GM21528 (cell line): ENCODE measurements at regions not wholly inside any gene's neighbourhood (a gene's known extent, or its start where the extent isn't known, plus 50 kb on each side); places are given as distances from the start of the nearest gene placed in this dataset.
"Not testable (repeated sequence)": the region's sequence is repeated elsewhere in the genome, so short reads cannot be mapped to it uniquely, and the experiment has no call there.

Experiments
- ATAC-seq: cut with Tn5 transposase; IDR thresholded peaks from one replicate; pipeline ENCODE4 v1.9.1; 2021; ENCODE audit warnings: mild to moderate bottlenecking, moderate library complexity; ENCODE audit not compliant: unreplicated experiment, low FRiP score

DNA sequence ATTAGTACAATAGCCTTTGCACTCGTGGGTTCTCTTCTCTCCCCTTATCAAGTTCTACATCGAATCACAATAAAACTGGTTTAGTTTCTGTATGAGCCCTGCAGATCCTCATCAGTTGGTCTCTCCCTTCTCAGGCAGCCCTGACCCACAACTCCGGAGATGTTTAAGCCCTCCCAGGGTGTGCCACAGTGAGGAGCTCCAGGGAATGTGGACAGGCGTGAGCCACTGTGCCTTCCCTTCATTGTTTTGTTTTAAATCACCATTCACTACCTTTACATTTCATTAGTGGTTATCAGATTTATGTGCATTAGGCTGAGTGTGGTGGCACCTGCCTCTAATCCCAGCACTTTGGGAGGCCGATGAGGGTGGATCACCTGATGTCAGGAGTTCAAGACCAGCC, 133.2 kb downstream of the LARP7 start:
- ATAC-seq, result no peak

DNA sequence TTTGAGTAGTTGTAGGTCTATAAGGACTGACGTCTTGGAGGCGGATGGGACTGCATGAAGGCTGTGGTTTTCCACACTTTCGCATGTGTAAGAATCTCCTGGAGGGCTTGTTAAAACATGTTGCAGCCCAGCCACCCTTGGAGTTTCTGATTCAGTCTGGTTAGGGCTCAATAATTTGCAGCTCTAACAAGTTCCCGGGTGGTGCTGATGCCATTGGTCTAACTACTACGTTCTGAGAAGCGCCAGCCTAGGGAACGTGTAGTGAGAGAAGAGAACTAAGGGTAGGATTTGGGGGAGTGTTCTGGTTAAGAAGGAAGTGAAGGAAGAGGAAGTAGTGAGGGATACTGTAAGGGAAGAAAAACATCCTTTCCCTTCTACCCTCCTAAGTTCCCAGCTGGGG, 138.9 kb downstream of the LARP7 start:
- ATAC-seq, result no peak

GRCh38 chr4:112776535-112776934, 139.6 kb downstream of the LARP7 start:
- ATAC-seq, result no peak

GRCh38 chr4:112778520-112778919, 141.6 kb downstream of the LARP7 start:
- no peak for ATAC-seq

DNA sequence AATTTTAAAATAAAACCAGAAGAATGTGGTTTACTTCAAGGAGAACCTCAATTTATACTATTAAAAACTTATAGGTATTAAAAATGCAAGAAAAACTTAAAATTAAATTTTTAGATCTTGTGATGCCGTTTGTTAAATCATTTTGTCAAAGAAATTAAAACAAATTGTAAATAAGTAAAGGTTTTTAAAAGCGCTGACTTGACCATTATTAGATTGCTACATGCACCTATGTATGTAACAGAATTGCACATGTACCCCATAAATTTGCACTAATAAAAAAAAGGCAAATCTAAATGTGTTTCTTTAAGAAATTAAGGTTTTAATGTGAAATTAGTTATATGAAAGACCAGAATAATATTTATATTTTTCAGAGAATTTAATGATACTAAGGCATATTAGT, 156.1 kb downstream of the LARP7 start:
- no peak for ATAC-seq

- ATAC-seq, result no peak
Measured at GRCh38 chr4:112800001-112800400, 163.1 kb downstream of the LARP7 start.

DNA sequence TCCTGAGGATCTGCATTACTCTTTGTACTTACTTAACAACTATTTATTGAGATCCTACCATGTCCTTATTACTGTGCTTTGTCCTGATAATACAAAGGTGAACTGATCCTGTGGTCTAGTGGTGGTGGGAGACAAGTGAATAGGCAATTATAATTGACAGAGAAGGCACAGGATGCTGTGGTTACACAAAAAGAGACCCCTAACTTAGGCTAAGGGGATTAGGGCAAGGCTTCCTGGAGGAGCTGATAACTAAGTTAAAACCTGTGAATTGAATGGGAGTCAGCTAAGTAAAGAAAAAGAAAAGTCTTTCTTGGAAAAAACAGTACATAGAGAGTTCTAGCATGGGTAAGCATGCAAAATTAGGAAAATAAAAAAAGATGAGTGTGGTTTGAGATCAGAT, 164.4 kb downstream of the LARP7 start:
- no peak for ATAC-seq

GRCh38 chr4:112802780-112803179, 165.8 kb downstream of the LARP7 start:
- no peak for ATAC-seq

DNA sequence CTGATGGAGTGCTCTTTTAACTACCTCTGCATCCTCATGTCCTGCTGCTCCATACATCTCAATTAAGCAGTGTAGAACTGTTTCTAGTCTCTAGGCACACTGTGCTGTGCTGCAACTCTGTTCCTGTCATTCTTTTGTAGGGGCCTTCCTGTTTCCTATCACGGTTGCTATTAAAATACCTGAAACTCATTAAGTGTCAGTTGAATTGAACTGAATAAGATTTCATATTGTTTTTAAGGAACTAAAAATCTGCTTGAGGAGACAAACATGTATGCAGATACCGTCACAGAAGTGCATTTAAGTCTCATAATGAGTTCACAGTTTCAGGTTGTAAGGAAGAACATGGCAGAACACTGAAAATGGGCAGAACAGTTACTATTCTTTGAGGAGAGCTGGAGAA, 170.1 kb downstream of the LARP7 start:
- peak; percentile 72 for ATAC-seq

DNA sequence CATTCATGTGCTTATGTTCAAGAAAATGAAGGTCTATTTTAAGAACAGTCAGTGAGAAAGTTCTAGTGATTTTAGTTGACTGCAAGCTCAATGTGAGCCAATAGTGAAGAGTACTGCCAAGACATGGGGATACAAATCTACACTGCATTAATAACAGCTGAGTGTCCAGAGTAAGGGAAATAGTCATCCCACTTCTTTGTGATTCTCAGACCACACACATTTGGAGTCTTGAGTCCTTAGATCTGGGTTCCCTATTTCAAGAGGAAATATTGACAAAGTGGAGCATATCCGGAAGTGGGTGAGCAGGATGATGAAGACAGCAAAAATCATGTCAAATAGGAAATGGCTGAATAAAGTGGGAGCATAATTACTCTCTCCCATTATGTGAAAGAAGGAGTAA, 171.1 kb downstream of the LARP7 start:
- ATAC-seq, result no peak

DNA sequence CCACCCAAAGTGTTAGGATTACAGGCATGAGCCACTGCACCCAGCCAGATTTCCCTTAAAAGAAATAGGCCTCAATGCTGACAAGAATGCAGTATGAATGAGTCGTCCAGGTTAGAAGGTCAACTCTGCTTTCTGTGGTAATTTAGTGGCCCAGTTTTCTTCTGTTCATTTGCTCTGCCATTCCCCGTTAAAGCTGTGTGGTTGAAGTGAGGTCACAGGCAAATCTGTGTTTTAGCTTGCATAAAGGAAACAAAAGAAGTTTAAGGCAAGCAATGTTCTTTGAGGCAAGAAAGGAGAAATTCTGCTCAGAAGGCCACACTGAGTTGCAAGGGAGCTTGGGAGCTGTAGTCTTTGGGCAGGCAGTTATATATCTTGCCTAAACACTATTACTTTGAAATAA, 176.8 kb downstream of the LARP7 start:
- ATAC-seq, result no peak

GRCh38 chr4:112817933-112818593, 181.1 kb downstream of the LARP7 start:
- ATAC-seq, result peak; percentile 96

GRCh38 chr4:112818594-112818965, 181.6 kb downstream of the LARP7 start:
- ATAC-seq, result peak; percentile 45

GRCh38 chr4:112819729-112820128, 182.8 kb downstream of the LARP7 start:
- no peak for ATAC-seq

GRCh38 chr4:112823156-112823555, 186.2 kb downstream of the LARP7 start:
- no peak for ATAC-seq

DNA sequence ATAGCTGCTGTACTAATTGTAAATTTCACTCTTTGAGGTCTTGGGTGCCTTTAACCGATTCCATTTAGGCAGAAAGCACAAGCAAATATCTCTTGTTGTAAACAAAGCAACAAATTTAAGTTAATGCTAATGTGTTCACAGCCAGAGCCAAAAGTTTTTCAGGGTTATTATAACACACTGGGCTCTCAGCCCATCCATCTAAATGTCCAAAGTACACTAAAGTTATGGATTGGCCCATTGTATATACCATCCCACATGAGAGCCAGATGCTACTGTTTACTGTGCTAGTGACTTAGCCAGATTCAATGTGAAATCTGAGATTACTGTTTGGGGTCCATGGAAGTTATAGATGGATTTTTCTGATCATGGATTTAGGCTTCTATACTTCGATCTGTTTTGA, 186.7 kb downstream of the LARP7 start:
- no peak for ATAC-seq

DNA sequence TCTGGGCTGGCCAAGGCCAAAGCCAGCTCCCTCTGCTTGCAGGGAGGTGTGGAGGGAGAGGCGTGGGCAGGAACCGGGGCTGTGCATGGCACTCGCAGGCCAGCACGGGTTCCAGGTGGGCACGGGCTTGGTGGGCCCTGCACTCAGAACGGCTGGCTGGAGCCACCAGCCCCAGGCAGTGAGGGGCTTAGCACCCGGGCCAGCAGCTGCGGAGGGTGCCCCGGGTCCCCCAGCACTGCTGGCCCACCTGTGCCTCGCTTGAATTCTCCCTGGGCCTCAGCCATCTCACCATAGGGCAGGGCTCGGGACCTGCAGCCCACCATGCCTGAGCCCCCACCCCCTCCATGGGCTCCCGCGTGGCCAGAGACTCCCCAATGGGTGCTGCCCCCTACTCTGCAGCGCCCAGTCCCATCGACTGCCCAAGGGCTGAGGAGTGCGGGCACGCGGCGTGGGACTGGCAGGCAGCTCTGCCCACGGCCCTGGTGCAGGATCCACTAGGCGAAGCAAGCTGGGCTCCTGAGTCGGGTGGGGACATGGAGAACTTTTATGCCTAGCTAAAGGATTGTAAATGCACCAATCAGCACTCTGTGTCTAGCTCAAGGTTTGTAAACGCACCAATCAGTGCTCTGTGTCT, 193.9 kb downstream of the LARP7 start:
- ATAC-seq, result no peak

GRCh38 chr4:112832493-112832892, 195.6 kb downstream of the LARP7 start:
- no peak for ATAC-seq

DNA sequence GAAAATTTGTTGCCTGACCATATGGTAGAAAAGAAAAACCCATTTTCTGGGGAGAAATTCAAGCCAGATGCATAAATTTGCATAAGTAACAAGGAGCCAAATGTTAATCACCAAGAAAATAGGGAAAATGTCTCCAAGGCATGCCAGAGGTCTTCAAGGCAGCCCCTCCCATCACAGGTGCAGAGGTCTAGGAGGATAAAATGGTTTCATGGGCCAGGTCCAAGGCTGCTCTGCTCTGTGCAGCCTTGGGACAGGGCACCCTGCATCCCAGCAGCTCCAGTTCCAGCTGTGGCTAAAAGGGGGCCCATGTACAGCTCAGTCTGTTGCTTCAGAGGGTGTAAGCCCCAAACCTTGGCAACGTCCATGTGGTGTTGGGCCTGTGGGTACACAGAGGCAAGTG, 200.0 kb downstream of the LARP7 start:
- ATAC-seq, result no peak

GRCh38 chr4:112838015-112838414, 201.1 kb downstream of the LARP7 start:
- ATAC-seq, result not testable (repeated sequence)

DNA sequence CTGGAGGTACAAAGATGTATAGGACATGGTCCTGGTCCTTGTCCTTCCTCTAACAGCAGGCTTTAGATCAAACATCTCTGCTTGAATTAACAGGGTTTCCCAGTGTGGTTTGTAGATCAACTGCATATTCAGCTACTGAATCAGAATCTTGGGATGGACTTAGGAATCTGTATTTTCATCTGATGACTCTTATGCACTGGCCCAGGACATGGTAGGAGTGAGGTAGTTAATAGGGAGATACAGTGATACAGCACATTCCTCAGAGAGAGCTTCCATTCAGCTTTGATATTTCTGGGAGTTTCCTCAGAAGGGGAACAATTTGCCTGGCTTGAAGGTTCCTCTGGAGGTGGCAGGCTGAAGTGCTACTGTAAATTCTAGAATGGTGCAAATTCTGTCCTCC, 203.1 kb downstream of the LARP7 start:
- ATAC-seq, result no peak

- ATAC-seq, result no peak
Measured at GRCh38 chr4:112840619-112841018, 203.7 kb downstream of the LARP7 start.

DNA sequence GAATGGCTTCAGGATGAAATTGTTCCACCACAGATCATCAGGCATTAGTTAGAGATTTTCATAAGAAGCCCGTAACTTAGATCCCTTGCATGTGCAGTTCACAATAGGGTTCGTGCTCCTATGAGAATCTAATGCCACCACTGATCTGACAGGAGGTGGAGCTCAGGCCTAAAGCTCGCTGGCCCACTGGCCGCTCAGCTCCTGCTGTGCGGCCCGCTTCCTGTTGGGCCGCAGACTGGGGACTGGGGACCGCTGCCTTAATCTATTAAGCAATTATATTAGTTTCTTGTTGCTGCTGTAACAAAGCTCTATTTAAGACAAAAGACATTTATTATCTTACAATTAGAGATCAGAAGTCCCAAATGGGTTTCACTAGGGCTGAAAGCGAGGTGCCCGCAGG, 205.6 kb downstream of the LARP7 start:
- ATAC-seq, result no peak
